Activated B cell treated with CpG ODN at 0.5 μM for 24 hours (primary cell): ENCODE measurements at regions not wholly inside any gene's neighbourhood (a gene's known extent, or its start where the extent isn't known, plus 50 kb on each side); places are given as distances from the start of the nearest gene placed in this dataset.

Experiments
- ATAC-seq: fragments of 200-7000 bp; cut with Tn5 transposase; one replicate; pipeline ENCODE4 v1.10.0; 2021; ENCODE audit warnings: low read depth, mild to moderate bottlenecking, moderate library complexity
- CTCF ChIA-PET: fragments of 350-600 bp; sonication (Branson Sonifier 250); formaldehyde crosslinking; loops from one replicate; lab custom pipeline; 2021; ENCODE audit warnings: antibody characterized with exemption; lab: Charles Lee
- POLR2A ChIA-PET: fragments of 350-600 bp; sonication (Branson Sonifier 250); formaldehyde crosslinking; loops from one replicate; lab custom pipeline; 2021; ENCODE audit warnings: antibody characterized with exemption; lab: Charles Lee
- DNase-seq: peaks from one replicate; pipeline ENCODE4 v3.0.0; 2022
- H3K27ac Mint-ChIP-seq: one replicate; pipeline ENCODE4 v1.8.0; 2020; ENCODE audit warnings: mixed read lengths
- H3K27me3 Mint-ChIP-seq: one replicate; pipeline ENCODE4 v1.8.0; 2021; ENCODE audit warnings: mixed read lengths
- H3K36me3 Mint-ChIP-seq: one replicate; pipeline ENCODE4 v1.8.0; 2021; ENCODE audit warnings: low read depth, mixed read lengths
- H3K4me1 Mint-ChIP-seq: one replicate; pipeline ENCODE4 v1.8.0; 2021; ENCODE audit warnings: mixed read lengths
- H3K4me3 Mint-ChIP-seq: one replicate; pipeline ENCODE4 v1.8.0; 2020; ENCODE audit warnings: mild to moderate bottlenecking, mixed read lengths
- H3K9me3 Mint-ChIP-seq: one replicate; pipeline ENCODE4 v1.8.0; 2020; ENCODE audit warnings: mixed read lengths
- intact Hi-C: fragments of 100-400 bp; cut with micrococcal nuclease; formaldehyde crosslinking; loops from one replicate; pipeline ENCODE4 v1.15.1; 2024
- TF ChIP-seq, protein P1 (sequence below): fragments of 200-600 bp; IDR thresholded peaks from one replicate; pipeline ENCODE4 v1.8.0; 2022; ENCODE audit warnings: antibody characterized with exemption, mild to moderate bottlenecking

DNA sequence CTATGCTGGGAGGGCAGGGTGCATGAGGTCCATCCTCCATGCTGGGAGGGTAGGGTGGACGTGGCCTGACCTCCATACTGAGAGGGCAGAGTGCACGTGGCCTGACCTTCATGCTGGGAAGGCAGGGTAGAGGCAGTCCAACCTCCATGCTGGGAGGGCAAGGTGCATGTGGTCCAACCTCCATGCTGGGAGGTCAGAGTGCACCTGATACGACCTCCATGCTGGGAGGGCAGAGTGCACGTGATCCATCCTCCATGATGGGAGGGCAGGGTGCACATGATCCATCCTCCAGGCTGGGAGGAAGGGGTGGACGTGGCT, 622.2 kb downstream of the BRD1 start:
- ChIA-PET POLR2A (no interaction called here), CTCF (no interaction called here)
- H3K4me1 Mint-ChIP-seq: no peaks in the 10 kb centered on the region
- no peaks in the 10 kb centered on the region for H3K27me3 Mint-ChIP-seq
- no peaks in the 10 kb centered on the region for H3K36me3 Mint-ChIP-seq
- H3K4me3 Mint-ChIP-seq: no peak overlapping the region
- ATAC-seq: no peak
- intact Hi-C loops: no loop called here
- DNase-seq: no peak
- no peaks in the 10 kb centered on the region for H3K9me3 Mint-ChIP-seq
- no peak overlapping the region for H3K27ac Mint-ChIP-seq
- TF ChIP-seq, protein P1, sequence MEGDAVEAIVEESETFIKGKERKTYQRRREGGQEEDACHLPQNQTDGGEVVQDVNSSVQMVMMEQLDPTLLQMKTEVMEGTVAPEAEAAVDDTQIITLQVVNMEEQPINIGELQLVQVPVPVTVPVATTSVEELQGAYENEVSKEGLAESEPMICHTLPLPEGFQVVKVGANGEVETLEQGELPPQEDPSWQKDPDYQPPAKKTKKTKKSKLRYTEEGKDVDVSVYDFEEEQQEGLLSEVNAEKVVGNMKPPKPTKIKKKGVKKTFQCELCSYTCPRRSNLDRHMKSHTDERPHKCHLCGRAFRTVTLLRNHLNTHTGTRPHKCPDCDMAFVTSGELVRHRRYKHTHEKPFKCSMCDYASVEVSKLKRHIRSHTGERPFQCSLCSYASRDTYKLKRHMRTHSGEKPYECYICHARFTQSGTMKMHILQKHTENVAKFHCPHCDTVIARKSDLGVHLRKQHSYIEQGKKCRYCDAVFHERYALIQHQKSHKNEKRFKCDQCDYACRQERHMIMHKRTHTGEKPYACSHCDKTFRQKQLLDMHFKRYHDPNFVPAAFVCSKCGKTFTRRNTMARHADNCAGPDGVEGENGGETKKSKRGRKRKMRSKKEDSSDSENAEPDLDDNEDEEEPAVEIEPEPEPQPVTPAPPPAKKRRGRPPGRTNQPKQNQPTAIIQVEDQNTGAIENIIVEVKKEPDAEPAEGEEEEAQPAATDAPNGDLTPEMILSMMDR: no peak

- Mint-ChIP-seq H3K4me1 (no peaks in the 10 kb centered on the region), H3K27me3 (no peaks in the 10 kb centered on the region), H3K4me3 (no peak overlapping the region), H3K27ac (no peak overlapping the region), H3K9me3 (no peaks in the 10 kb centered on the region), H3K36me3 (no peaks in the 10 kb centered on the region)
- ATAC-seq (no peak), DNase-seq (no peak)
- ChIA-PET POLR2A (no interaction called here), CTCF (no interaction called here)
- TF ChIP-seq, protein P1: no peak
- intact Hi-C loops: no loop called here
These were observed 622.8 kb downstream of the BRD1 start for GRCh38 chr22:49204599-49205482.

- TF ChIP-seq, protein P1: no peak
- no peaks in the 10 kb centered on the region for H3K9me3 Mint-ChIP-seq
- DNase-seq (no peak), ATAC-seq (no peak)
- H3K36me3 Mint-ChIP-seq: no peaks in the 10 kb centered on the region
- H3K27me3 Mint-ChIP-seq: no peaks in the 10 kb centered on the region
- ChIA-PET CTCF (no interaction called here), POLR2A (no interaction called here)
- no peaks in the 10 kb centered on the region for H3K4me1 Mint-ChIP-seq
- no peak overlapping the region for H3K4me3 Mint-ChIP-seq
- H3K27ac Mint-ChIP-seq: no peak overlapping the region
- intact Hi-C loops: no loop called here
These were observed 623.6 kb downstream of the BRD1 start for GRCh38 chr22:49203859-49204598.

- Mint-ChIP-seq H3K4me3 (no peak overlapping the region), H3K36me3 (no peaks in the 10 kb centered on the region), H3K4me1 (no peaks in the 10 kb centered on the region), H3K9me3 (no peaks in the 10 kb centered on the region), H3K27ac (no peak overlapping the region), H3K27me3 (no peaks in the 10 kb centered on the region)
- CTCF ChIA-PET: no interaction called here
- POLR2A ChIA-PET: no interaction called here
- intact Hi-C loops: no loop called here
- DNase-seq (no peak), ATAC-seq (no peak)
- TF ChIP-seq, protein P1: no peak
These were observed 624.4 kb downstream of the BRD1 start for GRCh38 chr22:49203091-49203858.

DNA sequence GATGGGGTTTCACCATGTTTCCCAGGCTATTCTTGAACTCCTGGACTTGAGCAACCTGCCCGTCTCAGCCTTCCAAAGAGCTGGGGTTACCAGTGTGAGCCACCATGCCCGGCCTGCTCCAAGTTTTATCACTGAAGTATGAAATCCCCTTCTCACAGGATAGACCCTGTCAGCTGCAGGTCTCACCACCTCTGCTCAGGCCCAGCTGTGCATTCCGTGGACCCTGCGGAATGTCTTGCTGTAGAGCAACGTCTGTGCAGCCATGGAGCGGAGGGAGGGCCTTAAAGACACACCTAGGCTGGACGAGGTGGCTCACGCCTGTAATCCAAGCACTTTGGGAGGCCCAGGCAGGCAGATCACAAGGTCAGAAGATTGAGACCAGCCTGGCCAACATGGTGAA, 625.4 kb downstream of the BRD1 start:
- ATAC-seq (no peak), DNase-seq (no peak)
- intact Hi-C loops: no loop called here
- no peaks in the 10 kb centered on the region for H3K4me1 Mint-ChIP-seq
- H3K27ac Mint-ChIP-seq: no peak overlapping the region
- H3K4me3 Mint-ChIP-seq: no peak overlapping the region
- TF ChIP-seq, protein P1: no peak
- no peaks in the 10 kb centered on the region for H3K36me3 Mint-ChIP-seq
- POLR2A ChIA-PET: no interaction called here
- no peaks in the 10 kb centered on the region for H3K9me3 Mint-ChIP-seq
- CTCF ChIA-PET: no interaction called here
- no peaks in the 10 kb centered on the region for H3K27me3 Mint-ChIP-seq
